GM23338 (cell line): ENCODE measurements at regions not wholly inside any gene's neighbourhood (a gene's known extent, or its start where the extent isn't known, plus 50 kb on each side); places are given as distances from the start of the nearest gene placed in this dataset.

Experiments used
- ATAC-seq: fragments of 200-7000 bp; cut with Tn5 transposase; 3 replicates; pipeline ENCODE4 v1.9.1; 2020
- DNase-seq: peaks from one replicate; pipeline ENCODE4 v3.0.0-alpha.2; 2015; ENCODE audit warnings: low spot score
- H2AFZ ChIP-seq: fragments of 200-600 bp; sonication (generic); 2 replicates; pipeline ENCODE4 v1.8.0; 2016; ENCODE audit warnings: antibody characterized with exemption, mild to moderate bottlenecking, moderate library complexity
- H3F3A ChIP-seq: fragments of 200-600 bp; sonication (generic); replicated peaks from 2 replicates; pipeline ENCODE4 v1.8.0; 2017; ENCODE audit warnings: antibody characterized with exemption, mixed run types, low read depth
- H3K27ac ChIP-seq: fragments of 200-600 bp; sonication (generic); 2 replicates; pipeline ENCODE4 v1.6.1; 2016; ENCODE audit warnings: low read depth
- H3K27me3 ChIP-seq: fragments of 200-600 bp; sonication (generic); 2 replicates; pipeline ENCODE4 v1.8.0; 2016; ENCODE audit warnings: mild to moderate bottlenecking, mixed run types, moderate library complexity; ENCODE audit not compliant: insufficient read depth
- H3K36me3 ChIP-seq: fragments of 200-600 bp; sonication (generic); 2 replicates; pipeline ENCODE4 v1.8.0; 2016; ENCODE audit warnings: mild to moderate bottlenecking; ENCODE audit not compliant: insufficient read depth
- H3K4me1 ChIP-seq: fragments of 200-600 bp; sonication (generic); 2 replicates; pipeline ENCODE4 v1.8.0; 2016; ENCODE audit warnings: mild to moderate bottlenecking, moderate library complexity; ENCODE audit not compliant: insufficient read depth
- H3K4me2 ChIP-seq: fragments of 200-600 bp; sonication (generic); 2 replicates; pipeline ENCODE4 v1.7.1; 2017; ENCODE audit warnings: mixed run types
- H3K4me3 ChIP-seq: fragments of 200-600 bp; sonication (generic); 2 replicates; pipeline ENCODE4 v1.6.1; 2016; ENCODE audit warnings: mixed run types
- H3K79me2 ChIP-seq: fragments of 200-600 bp; sonication (generic); replicated peaks from 2 replicates; pipeline ENCODE4 v1.8.0; 2017; ENCODE audit warnings: mild to moderate bottlenecking; ENCODE audit not compliant: insufficient read depth
- H3K9me2 ChIP-seq: fragments of 200-600 bp; sonication (generic); 2 replicates; pipeline ENCODE4 v1.8.0; 2017; ENCODE audit not compliant: insufficient read depth
- H4K20me1 ChIP-seq: fragments of 200-600 bp; sonication (generic); replicated peaks from 2 replicates; pipeline ENCODE4 v1.8.0; 2017; ENCODE audit warnings: mild to moderate bottlenecking; ENCODE audit not compliant: insufficient read depth
- H3K27ac Mint-ChIP-seq: 2 replicates; pipeline ENCODE4 v1.8.0; 2020; ENCODE audit warnings: inconsistent platforms, mild to moderate bottlenecking, moderate library complexity, mixed read lengths
- H3K27me3 Mint-ChIP-seq: 3 replicates; pipeline ENCODE4 v1.8.0; 2022; ENCODE audit warnings: low read depth, mild to moderate bottlenecking, moderate library complexity, mixed read lengths, inconsistent platforms; ENCODE audit not compliant: insufficient read depth, poor library complexity
- H3K36me3 Mint-ChIP-seq: 3 replicates; pipeline ENCODE4 v1.8.0; 2021; ENCODE audit warnings: low read depth, mild to moderate bottlenecking, inconsistent platforms, moderate library complexity, mixed read lengths
- H3K4me1 Mint-ChIP-seq: 3 replicates; pipeline ENCODE4 v1.8.0; 2020; ENCODE audit warnings: mild to moderate bottlenecking, inconsistent platforms, mixed read lengths
- H3K4me3 Mint-ChIP-seq: 3 replicates; pipeline ENCODE4 v1.8.0; 2021; ENCODE audit warnings: moderate library complexity, mild to moderate bottlenecking, inconsistent platforms, mixed read lengths
- H3K9me3 Mint-ChIP-seq: 3 replicates; pipeline ENCODE4 v1.8.0; 2020; ENCODE audit warnings: moderate library complexity, mild to moderate bottlenecking, inconsistent platforms, mixed read lengths
- CREB1 ChIP-seq: fragments of 250-450 bp; sonication (Bioruptor Pico); IDR thresholded peaks from 2 replicates; pipeline ENCODE4 v1.5.0; 2020; ENCODE audit warnings: low read depth, mild to moderate bottlenecking, moderate library complexity
- CTCF ChIP-seq, 2 experiments: fragments of 200-600 bp in 1 of 2; sonication (generic) in 1 of 2; conservative IDR thresholded peaks; 2 replicates each; pipeline versions ENCODE4 v1.5.1 to v1.6.1; 2016 to 2017; ENCODE audit warnings: antibody characterized with exemption in 2 of 2, low read depth in 2 of 2, mild to moderate bottlenecking in 2 of 2, moderate library complexity in 1 of 2
- EZH2 ChIP-seq: fragments of 200-600 bp; sonication (generic); IDR thresholded peaks from one replicate; pipeline ENCODE4 v1.8.0; 2017; ENCODE audit warnings: antibody characterized with exemption, mild to moderate bottlenecking, low read depth; ENCODE audit not compliant: unreplicated experiment
- EZH2phosphoT487 ChIP-seq: fragments of 200-600 bp; sonication (generic); IDR thresholded peaks from one replicate; pipeline ENCODE4 v1.8.1; 2018; ENCODE audit warnings: antibody characterized with exemption; ENCODE audit not compliant: unreplicated experiment
- JUNB ChIP-seq: IDR thresholded peaks from one replicate; pipeline ENCODE4 v1.6.1; 2016; ENCODE audit warnings: antibody characterized with exemption; ENCODE audit not compliant: unreplicated experiment
- NANOG ChIP-seq: IDR thresholded peaks from 2 replicates; pipeline ENCODE4 v1.6.1; 2016; ENCODE audit warnings: antibody characterized with exemption, borderline replicate concordance
- POLR2AphosphoS5 ChIP-seq: IDR thresholded peaks from 2 replicates; pipeline ENCODE4 v1.6.1; 2016; ENCODE audit warnings: antibody characterized with exemption, low read depth
- REST ChIP-seq: IDR thresholded peaks from one replicate; pipeline ENCODE4 v1.6.1; 2018; ENCODE audit warnings: antibody characterized with exemption; ENCODE audit not compliant: unreplicated experiment
- STAT1 ChIP-seq: IDR thresholded peaks from one replicate; pipeline ENCODE4 v1.6.1; 2016; ENCODE audit warnings: antibody characterized with exemption; ENCODE audit not compliant: unreplicated experiment
- ZNF331 ChIP-seq: fragments of 250-450 bp; sonication (Bioruptor Pico); IDR thresholded peaks from 2 replicates; pipeline ENCODE4 v1.5.0; 2020; ENCODE audit warnings: low read depth, mild to moderate bottlenecking, moderate library complexity
- TF ChIP-seq, protein P1 (sequence below): IDR thresholded peaks from 2 replicates; pipeline ENCODE4 v1.6.1; 2016; ENCODE audit warnings: antibody characterized with exemption

DNA sequence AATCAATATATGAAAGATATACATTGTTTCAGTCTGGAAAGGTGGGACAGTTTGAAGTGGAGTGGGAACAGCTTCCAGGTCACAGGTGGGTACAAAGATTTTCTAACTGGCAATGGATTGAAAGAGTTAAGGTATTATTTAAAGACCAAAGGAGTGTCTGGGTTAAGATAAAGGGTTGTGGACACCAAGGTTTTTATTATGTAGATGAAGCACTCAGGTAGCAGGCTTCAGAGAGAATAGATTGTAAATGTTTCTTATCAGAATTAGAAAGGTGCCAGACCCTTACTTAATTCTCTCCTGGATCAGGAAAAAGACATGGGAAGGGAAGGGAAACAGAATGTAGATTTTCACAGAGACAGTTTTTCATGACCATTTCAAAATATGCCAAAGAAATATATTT, 1174.8 kb downstream of the MAT2B start (continued):
- TF ChIP-seq REST: no peak
- no peak for TF ChIP-seq EZH2phosphoT487
- TF ChIP-seq ZNF331 (CRISPR knock-in tag): no peak
- TF ChIP-seq POLR2AphosphoS5: no peak
- no peak for TF ChIP-seq JUNB

DNA sequence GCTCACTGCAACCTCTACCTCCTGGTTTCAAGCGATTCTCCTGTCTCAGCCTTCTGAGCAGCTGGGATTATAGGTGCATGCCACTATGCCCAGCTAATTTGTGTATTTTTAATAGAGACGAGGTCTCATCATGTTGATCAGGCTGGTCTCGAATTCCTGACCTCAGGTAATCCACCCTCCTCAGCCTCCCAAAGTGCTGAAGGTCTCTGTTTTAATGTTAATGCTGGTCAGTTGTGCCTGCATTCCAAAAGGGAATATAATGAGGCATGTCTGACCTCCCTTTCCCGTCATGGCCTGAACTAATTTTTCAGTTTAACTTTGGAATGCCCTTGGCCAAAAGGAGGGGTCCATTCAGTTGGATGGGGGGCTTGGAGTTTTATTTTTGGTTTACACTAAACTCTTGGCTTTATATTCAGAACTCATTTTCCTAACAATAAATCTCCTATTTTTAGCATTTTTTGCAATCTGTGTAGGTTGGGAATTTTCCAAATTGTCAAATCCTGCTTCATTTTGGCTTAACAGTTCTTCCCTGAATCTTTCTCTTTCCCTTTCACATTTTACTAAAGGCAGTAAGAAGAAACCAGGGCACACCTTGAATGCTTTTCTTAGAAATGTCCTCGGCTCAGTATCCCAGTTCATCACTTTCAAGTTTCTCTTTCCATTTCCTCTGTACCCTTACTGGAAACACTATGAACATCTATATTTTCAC, 1175.5 kb downstream of the MAT2B start:
- H3F3A ChIP-seq: no peaks in the 10 kb centered on the region
- H3K36me3 Mint-ChIP-seq: peaks cover 37% of the 10 kb centered on the region
- no peaks in the 10 kb centered on the region for H3K36me3 ChIP-seq
- DNase-seq: peak; percentile 30
- H3K27ac ChIP-seq: peak overlapping the region; percentile 86
- peaks cover 8% of the 10 kb centered on the region for H3K27me3 Mint-ChIP-seq
- peak overlapping the region; percentile 22 for H3K4me2 ChIP-seq
- H3K9me2 ChIP-seq: no peaks in the 10 kb centered on the region
- peaks cover 29% of the 10 kb centered on the region for H3K4me1 ChIP-seq
- peak overlapping the region; percentile 8; the same call in 1 of the 2 replicates for H3K4me3 ChIP-seq
- H4K20me1 ChIP-seq: no peaks in the 10 kb centered on the region
- H3K79me2 ChIP-seq: no peaks in the 10 kb centered on the region
- H3K4me3 Mint-ChIP-seq: peak overlapping the region; percentile 53; the same call in 2 of the 3 replicates
- ATAC-seq: peak; percentile 69
- no peaks in the 10 kb centered on the region for H3K27me3 ChIP-seq
- peak overlapping the region; percentile 84 for H3K27ac Mint-ChIP-seq
- peaks cover 28% of the 10 kb centered on the region; the same call in 2 of the 3 replicates for H3K9me3 Mint-ChIP-seq
- peaks cover 40% of the 10 kb centered on the region for H3K4me1 Mint-ChIP-seq
- TF ChIP-seq REST (no peak), CTCF (conservative IDR thresholded peaks at IDR 0.05; ENCODE audit: low read depth in 2 of 2) (no peak), STAT1 (no peak), NANOG (peak; percentile 34; the same call in 1 of the 2 replicates), CREB1 (CRISPR knock-in tag) (no peak), EZH2 (no peak), JUNB (no peak)
- TF ChIP-seq, protein P1, sequence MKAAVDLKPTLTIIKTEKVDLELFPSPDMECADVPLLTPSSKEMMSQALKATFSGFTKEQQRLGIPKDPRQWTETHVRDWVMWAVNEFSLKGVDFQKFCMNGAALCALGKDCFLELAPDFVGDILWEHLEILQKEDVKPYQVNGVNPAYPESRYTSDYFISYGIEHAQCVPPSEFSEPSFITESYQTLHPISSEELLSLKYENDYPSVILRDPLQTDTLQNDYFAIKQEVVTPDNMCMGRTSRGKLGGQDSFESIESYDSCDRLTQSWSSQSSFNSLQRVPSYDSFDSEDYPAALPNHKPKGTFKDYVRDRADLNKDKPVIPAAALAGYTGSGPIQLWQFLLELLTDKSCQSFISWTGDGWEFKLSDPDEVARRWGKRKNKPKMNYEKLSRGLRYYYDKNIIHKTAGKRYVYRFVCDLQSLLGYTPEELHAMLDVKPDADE: no peak
- H2AFZ ChIP-seq: no peak overlapping the region
